ENCODE measurements at regions not wholly inside any gene's neighbourhood (a gene's known extent, or its start where the extent isn't known, plus 50 kb on each side); places are given as distances from the start of the nearest gene placed in this dataset.

DNA sequence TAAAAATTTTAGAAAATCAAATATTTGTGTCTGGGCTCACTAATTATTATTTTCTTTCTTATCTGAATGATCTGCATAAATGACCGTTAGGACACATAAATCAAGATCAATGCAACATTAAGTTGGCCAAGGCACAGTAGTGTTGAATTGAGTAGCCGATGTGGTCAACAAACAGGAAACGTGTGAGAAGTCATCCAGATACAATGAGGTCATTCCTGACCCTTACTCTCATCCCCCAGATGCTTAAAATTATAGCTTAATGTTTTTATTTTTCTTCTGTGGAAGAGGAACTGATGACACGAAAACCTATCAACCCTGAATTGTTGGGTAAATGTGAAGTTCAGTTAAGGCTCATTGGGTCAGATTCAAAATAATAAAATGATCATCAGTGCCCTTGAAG, 222.9 kb downstream of the RFC3 start:
- no peak for DNase-seq (ENCODE audit: low read depth)

- no peak for DNase-seq (ENCODE audit: low read depth)
Measured at GRCh38 chr13:34044041-34044440, 226.1 kb downstream of the RFC3 start.

- peak; percentile 68 for DNase-seq (ENCODE audit: low read depth)
Measured at GRCh38 chr13:34044660-34045080, 226.7 kb downstream of the RFC3 start.

DNA sequence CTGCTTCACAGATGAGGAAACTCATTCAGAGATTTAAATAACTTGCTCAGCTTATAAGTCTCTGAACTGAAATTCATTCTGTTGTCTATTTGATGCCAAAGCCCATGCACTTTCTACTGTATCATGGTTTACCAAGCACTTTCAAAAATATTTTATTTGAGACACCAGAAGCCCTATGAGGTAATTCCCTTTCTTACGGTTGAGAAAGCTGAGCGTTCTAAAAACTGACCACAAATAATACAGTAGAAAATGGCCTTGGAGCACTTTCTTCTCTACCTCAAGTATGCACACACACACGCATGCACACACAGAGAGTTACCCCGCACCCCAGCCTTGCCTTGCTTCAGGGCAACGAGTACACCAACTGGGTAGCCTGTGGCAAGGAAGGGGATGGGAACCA, 228.5 kb downstream of the RFC3 start:
- no peak for DNase-seq (ENCODE audit: low read depth)

DNA sequence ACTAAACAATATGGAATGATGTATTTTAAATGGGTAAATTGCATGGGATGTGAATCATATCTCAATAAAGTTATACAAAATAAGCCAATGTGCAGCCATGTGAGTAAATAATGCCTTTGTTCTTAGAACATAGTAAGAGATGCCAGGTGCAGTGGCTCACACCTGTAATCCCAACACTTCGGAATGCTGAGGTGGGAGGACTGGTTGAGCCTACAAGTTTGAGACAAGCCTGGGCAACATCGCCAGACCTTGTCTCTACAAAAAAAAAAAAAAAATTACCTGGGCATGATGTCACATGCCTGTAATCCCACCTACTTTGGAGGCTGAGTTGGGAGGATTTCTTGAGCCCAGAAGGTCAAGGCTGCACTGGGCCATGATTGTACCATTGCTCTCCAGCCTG, 230.7 kb downstream of the RFC3 start:
- DNase-seq (ENCODE audit: low read depth), result no peak

GRCh38 chr13:34056733-34057258, 238.8 kb downstream of the RFC3 start:
- DNase-seq (ENCODE audit: low read depth), result no peak

DNA sequence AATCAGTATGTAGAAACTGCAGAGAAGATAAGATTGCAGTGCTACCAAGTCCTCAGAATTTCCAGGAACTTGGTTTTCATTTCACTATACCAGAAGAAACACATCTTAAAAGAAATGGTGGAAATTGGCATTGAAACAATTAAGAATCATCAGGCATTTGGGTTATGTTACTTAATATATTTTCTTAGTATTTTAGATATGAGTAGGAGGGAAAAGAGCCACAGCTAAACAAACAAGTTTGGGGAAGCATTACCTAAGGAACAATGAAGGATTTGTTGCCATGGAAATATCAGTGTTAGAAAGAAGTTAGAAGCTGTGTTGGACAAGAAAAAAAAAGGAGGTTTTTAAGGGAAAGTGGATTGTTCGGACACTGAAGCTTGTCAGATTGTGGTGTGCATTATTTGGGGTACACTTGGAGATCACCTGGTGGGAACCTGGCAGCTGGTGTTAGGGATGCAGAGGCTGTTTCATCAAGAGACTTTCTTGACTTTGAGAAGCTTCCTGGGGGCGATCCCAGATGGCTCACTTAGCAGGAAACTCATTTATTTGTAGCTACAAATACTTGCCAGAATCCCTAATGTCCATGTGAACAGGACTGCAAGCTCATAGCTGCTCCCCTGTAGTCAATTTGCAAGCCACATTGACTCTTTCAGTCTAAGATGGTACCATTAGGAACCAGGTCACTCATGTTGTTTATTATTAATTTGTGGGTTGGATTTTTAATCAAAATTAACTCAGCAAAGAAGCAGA, 246.7 kb downstream of the RFC3 start:
- no peak for DNase-seq (ENCODE audit: low read depth)

DNA sequence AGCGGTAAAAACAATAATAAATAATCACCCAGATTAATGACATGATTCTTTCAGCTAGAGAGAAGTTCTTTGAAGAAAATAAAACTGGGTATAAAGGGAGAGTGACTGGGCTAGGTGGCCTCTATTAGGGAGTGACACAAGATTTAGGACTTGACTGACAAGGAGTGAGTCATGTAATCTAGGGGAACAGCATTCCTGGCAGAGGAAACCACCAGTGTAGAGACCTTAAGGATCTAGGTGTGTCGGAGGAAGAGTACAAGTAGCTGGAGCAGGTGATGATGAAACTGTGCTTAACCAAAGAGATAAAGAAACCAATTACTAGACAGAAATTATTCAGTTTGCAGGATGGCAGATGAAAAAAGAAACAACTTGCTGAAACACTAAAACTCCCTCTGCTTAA, 248.0 kb downstream of the RFC3 start:
- no peak for DNase-seq (ENCODE audit: low read depth)

DNA sequence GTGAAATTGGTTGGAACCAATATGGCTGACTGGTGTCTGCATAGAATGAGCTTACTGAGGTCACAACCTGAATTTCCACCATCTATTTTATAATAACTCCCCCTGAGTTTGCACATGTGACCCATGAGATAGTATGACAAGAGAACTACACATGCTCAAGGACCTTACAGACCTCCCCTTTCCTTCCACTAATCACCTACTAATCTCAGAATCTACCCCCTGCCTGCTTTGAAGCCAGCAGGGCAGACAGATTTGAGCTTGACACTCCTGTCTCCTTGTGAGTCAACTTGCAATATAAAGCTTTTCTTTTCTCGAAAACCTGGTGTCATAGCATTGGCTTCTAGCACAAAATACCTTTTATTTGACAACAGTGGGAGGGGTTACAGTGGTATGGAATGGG, 248.4 kb downstream of the RFC3 start:
- DNase-seq (ENCODE audit: low read depth), result no peak

- DNase-seq (ENCODE audit: low read depth), result no peak
Measured at GRCh38 chr13:34070006-34070405, 252.1 kb downstream of the RFC3 start.

DNA sequence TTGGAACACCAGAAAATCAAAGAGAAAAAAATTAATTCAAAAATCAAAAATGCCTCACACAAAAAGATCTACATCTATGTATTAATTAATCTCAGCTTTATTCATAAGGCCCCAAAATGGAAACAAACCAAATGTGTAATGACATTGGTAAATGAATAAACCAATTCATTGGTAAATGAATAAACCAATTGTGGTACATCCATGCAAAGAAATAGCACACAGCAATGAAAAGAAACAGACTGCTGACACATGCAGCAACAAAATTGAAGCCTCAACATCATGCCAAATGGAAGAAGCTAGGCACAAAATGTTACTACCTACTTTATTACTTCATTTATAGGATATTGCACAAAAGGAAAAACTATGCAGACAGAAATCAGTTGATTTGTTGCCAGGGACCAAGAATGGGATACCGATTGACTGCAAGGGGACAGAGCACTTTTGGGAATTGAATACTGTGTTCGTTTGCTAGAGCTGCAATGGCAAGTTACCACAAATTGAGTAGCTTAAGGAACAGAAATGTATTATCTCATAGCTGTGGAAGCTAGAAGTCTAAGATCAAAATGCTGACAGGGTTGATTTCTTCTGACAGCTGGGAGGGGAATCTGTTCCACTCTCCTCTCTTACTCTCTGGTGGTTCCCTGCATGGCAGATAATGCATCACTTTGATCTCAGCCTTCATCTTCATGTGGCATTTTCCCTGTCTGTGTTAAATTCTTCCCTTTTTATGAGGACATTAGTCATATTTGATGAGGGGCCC, 252.8 kb downstream of the RFC3 start:
- no peak for DNase-seq (ENCODE audit: low read depth)

DNA sequence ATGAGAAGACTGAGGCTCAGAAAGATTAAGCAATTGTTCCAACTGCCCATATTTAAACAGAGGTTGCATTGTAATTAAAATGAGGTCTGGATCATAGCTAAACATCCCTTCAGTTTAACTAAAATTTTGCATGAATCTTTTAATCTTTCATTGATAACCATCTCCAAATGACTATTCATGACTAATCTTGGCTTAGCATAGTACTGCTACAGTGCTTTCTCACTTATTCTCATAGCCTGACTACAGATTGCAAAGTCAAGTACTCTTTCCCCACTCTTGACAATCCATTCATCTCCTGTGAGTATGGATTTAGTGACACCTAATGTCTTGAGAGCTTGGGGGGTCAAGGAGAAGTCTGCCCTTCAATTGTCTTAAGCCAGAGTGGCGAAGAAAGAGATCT, 258.4 kb downstream of the RFC3 start:
- no peak for DNase-seq (ENCODE audit: low read depth)

DNA sequence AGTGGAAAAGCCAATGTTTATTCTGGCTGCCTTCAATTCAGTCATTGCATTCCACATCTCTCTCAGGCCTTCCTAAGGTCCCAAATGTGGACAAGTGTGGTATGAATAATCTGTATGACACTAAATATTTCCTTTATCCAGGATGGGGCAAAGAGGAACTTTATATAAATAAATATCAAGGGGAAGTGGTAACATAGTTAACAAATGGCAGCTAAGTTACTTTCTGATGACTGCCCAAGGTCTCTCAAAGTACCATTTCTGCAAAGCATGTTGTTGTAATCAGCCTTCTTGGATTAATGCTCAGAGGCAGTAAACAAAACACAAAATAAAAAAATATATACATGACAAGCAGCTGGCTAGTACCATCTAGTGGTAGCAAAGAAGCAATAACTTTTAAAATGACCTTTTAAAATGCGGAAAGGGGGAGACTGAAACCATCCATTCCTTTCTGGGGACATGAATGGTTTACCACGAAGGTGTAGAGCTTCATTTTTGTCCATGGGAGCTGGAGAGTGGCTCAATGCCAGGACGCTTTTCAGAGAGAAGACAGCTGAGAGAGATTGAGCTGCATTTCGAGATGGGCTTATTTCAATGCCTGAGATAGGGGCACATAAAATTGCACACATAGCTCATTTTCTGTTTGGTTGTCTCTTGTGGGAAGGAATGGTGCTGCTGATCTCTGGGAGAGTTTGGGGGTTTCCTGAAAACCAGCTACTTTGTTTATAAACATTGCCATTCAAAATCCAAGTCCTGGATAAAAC, 259.2 kb downstream of the RFC3 start:
- DNase-seq (ENCODE audit: low read depth), result peak; percentile 49

GRCh38 chr13:34078334-34078999, 260.5 kb downstream of the RFC3 start:
- no peak for DNase-seq (ENCODE audit: low read depth)

GRCh38 chr13:34085204-34085603, 267.3 kb downstream of the RFC3 start:
- DNase-seq (ENCODE audit: low read depth), result no peak

GRCh38 chr13:34086281-34086680, 268.3 kb downstream of the RFC3 start:
- DNase-seq (ENCODE audit: low read depth), result no peak

- DNase-seq (ENCODE audit: low read depth), result no peak
Measured at GRCh38 chr13:34087791-34088190, 269.8 kb downstream of the RFC3 start.

DNA sequence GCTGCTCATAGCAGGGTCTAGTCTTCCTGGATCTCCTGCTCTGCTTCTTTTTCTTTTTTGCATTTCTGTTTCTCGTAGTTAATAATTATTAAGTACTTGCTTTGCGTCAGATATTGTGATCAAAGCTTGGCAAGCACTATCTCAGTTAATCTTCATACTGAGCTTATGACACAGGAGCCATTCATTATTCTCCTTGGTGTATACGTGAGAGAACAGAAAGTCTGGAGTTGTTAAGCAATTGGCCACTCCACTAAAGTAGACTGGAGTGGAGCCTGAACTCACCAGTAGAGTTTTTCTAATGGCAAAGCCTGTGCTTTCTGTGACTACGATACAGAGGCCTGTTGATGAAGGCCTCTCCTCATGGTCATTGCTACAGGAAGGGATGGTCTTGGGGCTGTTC, 285.9 kb downstream of the RFC3 start:
- DNase-seq (ENCODE audit: low read depth), result no peak

GRCh38 chr13:34104853-34105252, 286.9 kb downstream of the RFC3 start:
- DNase-seq (ENCODE audit: low read depth), result no peak

DNA sequence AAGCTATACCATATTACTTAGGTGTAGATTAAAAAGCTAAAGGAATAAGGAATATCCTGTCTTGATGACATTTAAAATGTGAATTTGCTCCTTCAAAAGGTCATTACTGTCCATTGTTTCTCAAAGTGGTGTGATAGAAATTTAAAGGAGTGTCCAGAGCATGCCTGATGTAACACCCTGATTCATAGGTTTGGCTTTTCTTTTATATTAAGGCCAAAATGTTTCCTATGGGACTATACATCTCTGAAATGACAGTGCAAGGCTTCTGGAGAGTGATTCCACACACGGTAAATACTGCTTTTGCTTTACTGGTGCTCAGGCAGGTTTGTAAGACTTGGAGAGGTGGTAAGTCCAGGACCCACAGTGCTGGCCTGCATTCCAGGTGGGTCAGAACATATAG, 289.9 kb downstream of the RFC3 start:
- no peak for DNase-seq (ENCODE audit: low read depth)

DNA sequence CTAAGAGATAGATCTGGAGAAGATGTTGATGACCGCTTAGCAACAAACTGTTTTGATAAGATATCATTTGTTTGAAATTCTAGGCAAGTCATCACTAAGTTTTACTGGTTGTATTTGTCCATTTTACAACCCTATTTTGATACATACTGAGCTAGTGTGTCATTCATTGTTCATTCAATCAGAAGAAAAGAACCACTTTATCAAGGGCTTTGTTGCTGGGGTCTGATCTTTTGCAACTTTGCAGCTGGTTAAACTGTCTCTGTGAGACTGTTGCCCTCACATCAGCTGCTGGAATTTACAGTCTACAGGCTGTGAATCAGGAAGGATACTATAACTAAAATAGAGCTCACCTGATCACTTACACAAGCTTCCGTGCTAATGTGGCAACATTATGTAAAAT, 290.5 kb downstream of the RFC3 start:
- no peak for DNase-seq (ENCODE audit: low read depth)

GRCh38 chr13:34114581-34114980, 296.6 kb downstream of the RFC3 start:
- no peak for DNase-seq (ENCODE audit: low read depth)

All from GM04503 (cell line).